ENCODE measurements at regions not wholly inside any gene's neighbourhood (a gene's known extent, or its start where the extent isn't known, plus 50 kb on each side); places are given as distances from the start of the nearest gene placed in this dataset.

DNA sequence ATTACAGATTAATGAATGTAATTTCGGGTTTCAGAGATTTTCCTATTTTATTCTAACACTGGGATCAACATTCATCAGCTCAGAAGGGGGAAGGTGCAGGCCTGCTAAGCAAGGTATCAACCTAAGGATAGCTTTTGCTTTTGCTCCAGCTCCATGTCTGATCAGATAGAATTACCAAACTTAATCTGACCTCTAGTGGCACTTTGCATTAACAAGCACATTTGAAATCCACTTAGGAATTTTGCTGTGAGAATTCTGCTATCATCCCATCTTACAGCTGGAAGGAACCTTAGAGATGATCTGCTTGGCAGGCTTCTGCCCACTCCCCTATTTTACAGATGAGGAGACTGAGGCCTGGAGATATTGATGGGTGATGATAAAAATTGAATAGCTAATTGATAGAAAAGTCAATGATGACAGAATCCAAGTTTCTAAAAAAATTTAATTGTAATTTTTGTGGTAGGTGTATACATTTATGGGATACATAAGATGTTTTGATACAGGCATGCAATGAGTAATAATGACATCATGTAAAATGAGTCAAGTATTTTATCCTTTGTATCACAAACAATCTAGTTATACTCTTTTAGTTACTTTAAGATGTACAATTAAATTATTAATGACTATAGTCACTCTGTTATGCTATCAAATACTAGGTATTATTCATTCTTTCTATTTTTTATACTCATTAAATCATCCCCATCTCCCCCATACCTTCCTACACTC, 209.2 kb upstream of the ZPLD1 start:
- H3K9ac ChIP-seq (ENCODE audit: low read length): no peak overlapping the region
- H3K4me3 ChIP-seq (ENCODE audit: low read length): no peak overlapping the region
- H3K4me1 ChIP-seq (ENCODE audit: control insufficient read depth, insufficient read depth, low read length): peaks cover 11% of the 10 kb centered on the region
- peak; percentile 84 for DNase-seq (ENCODE audit: low read depth)
- no peaks in the 10 kb centered on the region for H3K9me3 ChIP-seq (ENCODE audit: control insufficient read depth, low read length)
- no peaks in the 10 kb centered on the region for H3K27me3 ChIP-seq (replicated peaks; ENCODE audit: control insufficient read depth, insufficient read depth, low read length)
- no peaks in the 10 kb centered on the region for H3K36me3 ChIP-seq (ENCODE audit: control insufficient read depth, insufficient read depth, low read length, severe bottlenecking)

DNA sequence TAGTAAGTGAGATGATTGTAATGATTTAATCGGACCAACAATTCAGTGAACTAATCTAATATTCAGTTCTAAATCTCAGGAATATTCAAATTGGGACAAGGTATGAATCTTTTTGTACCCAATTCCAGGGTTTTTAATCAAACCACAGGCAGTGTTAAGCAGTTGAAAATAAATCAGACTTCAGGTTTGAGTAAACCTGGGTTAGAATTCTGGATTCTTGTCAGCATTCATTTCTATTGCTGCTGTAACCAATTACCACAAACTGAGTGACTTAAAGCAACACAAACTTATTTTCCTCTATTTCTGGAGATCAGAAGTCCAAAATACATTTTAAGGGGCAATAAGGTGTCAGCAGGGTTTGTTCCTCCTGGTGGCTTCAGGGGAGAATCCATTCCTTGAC, 208.4 kb upstream of the ZPLD1 start:
- Histone ChIP-seq H3K27me3 (replicated peaks; ENCODE audit: control insufficient read depth, insufficient read depth, low read length) (peaks cover 6% of the 10 kb centered on the region), H3K9me3 (ENCODE audit: control insufficient read depth, low read length) (no peaks in the 10 kb centered on the region), H3K4me1 (ENCODE audit: control insufficient read depth, insufficient read depth, low read length) (peaks cover 11% of the 10 kb centered on the region), H3K36me3 (ENCODE audit: control insufficient read depth, insufficient read depth, low read length, severe bottlenecking) (no peaks in the 10 kb centered on the region), H3K4me3 (ENCODE audit: low read length) (no peak overlapping the region), H3K9ac (ENCODE audit: low read length) (no peak overlapping the region)
- no peak for DNase-seq (ENCODE audit: low read depth)

DNA sequence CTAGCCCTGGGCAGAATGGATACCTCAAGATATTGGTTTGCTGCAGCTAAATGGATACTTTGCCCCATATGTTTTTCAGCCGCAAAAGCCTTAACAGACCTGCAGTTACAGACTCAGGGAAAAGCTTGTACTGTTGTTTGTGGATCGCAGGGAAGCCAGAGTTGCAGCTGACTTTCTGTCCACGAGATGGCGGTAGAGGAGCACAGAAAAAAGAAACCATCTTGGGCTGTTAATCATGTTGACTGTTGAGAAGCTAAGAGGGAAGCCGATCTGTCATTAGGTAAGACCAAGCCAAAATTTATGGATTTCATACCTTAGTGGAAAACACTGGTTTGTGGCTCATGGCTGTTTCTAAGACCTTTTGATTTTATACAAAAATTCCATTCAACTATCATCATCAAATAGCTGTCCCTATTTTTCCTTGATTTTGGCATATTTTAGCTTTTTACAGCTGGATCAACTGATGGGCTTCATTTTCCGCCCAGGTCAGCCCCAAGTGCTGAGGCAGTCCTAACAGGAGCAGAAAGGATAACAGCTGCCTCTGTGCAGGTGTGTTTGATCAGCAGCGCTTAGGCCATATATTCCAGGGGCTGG, 205.7 kb upstream of the ZPLD1 start:
- no peaks in the 10 kb centered on the region for H3K36me3 ChIP-seq (ENCODE audit: control insufficient read depth, insufficient read depth, low read length, severe bottlenecking)
- peaks cover 6% of the 10 kb centered on the region for H3K27me3 ChIP-seq (replicated peaks; ENCODE audit: control insufficient read depth, insufficient read depth, low read length)
- no peak overlapping the region for H3K4me3 ChIP-seq (ENCODE audit: low read length)
- peaks cover 11% of the 10 kb centered on the region for H3K4me1 ChIP-seq (ENCODE audit: control insufficient read depth, insufficient read depth, low read length)
- DNase-seq (ENCODE audit: low read depth): peak; percentile 88
- H3K9ac ChIP-seq (ENCODE audit: low read length): no peak overlapping the region
- H3K9me3 ChIP-seq (ENCODE audit: control insufficient read depth, low read length): no peaks in the 10 kb centered on the region

DNA sequence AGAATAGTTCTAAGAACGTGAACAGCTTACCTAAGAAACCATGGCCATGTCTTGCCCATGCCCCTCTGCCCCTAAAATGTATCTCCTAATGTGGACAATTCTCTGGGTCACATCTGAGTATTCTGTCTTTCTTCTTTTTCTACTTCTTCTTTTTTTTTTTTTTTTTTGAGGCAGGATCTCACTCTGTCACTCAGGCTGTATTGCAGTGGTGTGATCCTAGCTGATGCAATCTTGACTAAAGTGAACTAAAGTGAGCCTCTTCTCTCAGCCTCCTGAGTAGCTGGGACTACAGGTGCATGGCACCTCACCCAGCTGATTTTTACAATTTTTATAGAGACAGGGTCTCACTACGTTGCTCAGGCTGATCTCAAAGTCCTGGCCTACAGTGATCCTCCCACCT, 204.8 kb upstream of the ZPLD1 start:
- Histone ChIP-seq H3K4me3 (ENCODE audit: low read length) (no peak overlapping the region), H3K9me3 (ENCODE audit: control insufficient read depth, low read length) (no peaks in the 10 kb centered on the region), H3K4me1 (ENCODE audit: control insufficient read depth, insufficient read depth, low read length) (peaks cover 4% of the 10 kb centered on the region), H3K27me3 (replicated peaks; ENCODE audit: control insufficient read depth, insufficient read depth, low read length) (peaks cover 6% of the 10 kb centered on the region), H3K36me3 (ENCODE audit: control insufficient read depth, insufficient read depth, low read length, severe bottlenecking) (no peaks in the 10 kb centered on the region), H3K9ac (ENCODE audit: low read length) (no peak overlapping the region)
- no peak for DNase-seq (ENCODE audit: low read depth)

DNA sequence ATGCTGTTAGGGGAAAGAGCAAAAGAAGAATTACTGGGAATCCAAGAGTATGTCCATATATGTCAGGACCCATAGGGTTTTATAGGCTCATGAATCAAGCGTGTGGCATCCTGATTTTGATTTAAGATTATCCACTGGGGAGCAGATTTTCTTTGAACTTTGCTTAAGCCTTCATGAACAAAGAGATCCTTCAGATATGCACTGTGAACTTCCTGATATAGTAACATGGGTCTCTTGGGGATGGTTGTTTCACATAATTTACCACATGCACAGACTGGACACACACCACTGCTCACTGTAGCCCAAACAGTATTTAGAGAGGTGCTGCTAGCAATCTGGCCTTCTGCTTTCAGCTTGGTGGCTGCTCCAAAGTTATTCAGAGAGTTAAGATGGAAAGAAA, 200.9 kb upstream of the ZPLD1 start:
- DNase-seq (ENCODE audit: low read depth): no peak
- H3K4me1 ChIP-seq (ENCODE audit: control insufficient read depth, insufficient read depth, low read length): peaks cover 1% of the 10 kb centered on the region
- H3K9ac ChIP-seq (ENCODE audit: low read length): no peak overlapping the region
- no peaks in the 10 kb centered on the region for H3K9me3 ChIP-seq (ENCODE audit: control insufficient read depth, low read length)
- no peak overlapping the region for H3K4me3 ChIP-seq (ENCODE audit: low read length)
- no peaks in the 10 kb centered on the region for H3K36me3 ChIP-seq (ENCODE audit: control insufficient read depth, insufficient read depth, low read length, severe bottlenecking)
- peaks cover 6% of the 10 kb centered on the region for H3K27me3 ChIP-seq (replicated peaks; ENCODE audit: control insufficient read depth, insufficient read depth, low read length)

DNA sequence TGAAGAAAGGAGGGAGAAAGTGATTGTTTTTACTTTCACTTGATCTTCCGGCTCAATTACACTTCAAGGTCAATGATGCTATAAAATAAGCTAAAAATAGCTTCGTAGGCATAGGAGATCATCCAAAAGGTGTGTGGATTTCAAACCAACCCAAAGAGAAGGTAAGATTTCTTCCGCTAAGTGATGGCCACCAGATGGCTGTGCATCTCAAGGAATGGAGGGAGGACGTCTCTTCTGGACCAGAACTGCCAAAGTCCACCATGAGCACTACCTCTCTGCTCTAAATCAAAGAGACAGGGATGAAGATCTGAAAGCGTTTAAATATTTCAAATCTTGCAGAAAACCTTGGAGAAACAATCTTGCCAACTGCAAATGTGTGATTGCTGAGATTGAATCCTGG, 199.1 kb upstream of the ZPLD1 start:
- H3K4me1 ChIP-seq (ENCODE audit: control insufficient read depth, insufficient read depth, low read length): no peaks in the 10 kb centered on the region
- H3K27me3 ChIP-seq (replicated peaks; ENCODE audit: control insufficient read depth, insufficient read depth, low read length): peaks cover 6% of the 10 kb centered on the region
- no peaks in the 10 kb centered on the region for H3K36me3 ChIP-seq (ENCODE audit: control insufficient read depth, insufficient read depth, low read length, severe bottlenecking)
- no peak for DNase-seq (ENCODE audit: low read depth)
- no peaks in the 10 kb centered on the region for H3K9me3 ChIP-seq (ENCODE audit: control insufficient read depth, low read length)
- H3K4me3 ChIP-seq (ENCODE audit: low read length): no peak overlapping the region
- H3K9ac ChIP-seq (ENCODE audit: low read length): no peak overlapping the region

DNA sequence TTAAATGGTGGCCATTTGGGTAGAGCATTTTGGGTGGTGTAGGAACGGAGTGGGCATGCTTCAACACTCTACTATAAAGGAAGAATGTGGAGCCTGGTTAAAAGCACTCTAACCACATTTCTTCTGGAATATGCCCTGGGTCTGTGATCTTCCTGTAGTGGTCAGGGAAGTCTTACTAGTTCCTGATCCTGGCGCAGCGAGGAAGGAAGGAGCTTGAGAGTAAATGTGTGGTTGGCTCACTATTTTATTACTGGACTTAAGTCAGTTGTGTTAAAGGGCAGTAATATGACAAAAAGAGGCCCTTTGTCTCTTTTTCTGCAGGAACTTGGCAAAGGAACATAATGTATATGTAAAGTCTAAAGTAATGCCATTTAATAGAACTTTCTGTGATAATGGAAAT, 197.6 kb upstream of the ZPLD1 start:
- no peaks in the 10 kb centered on the region for H3K4me1 ChIP-seq (ENCODE audit: control insufficient read depth, insufficient read depth, low read length)
- no peaks in the 10 kb centered on the region for H3K9me3 ChIP-seq (ENCODE audit: control insufficient read depth, low read length)
- no peaks in the 10 kb centered on the region for H3K36me3 ChIP-seq (ENCODE audit: control insufficient read depth, insufficient read depth, low read length, severe bottlenecking)
- H3K27me3 ChIP-seq (replicated peaks; ENCODE audit: control insufficient read depth, insufficient read depth, low read length): no peaks in the 10 kb centered on the region
- no peak for DNase-seq (ENCODE audit: low read depth)
- H3K4me3 ChIP-seq (ENCODE audit: low read length): no peak overlapping the region
- no peak overlapping the region for H3K9ac ChIP-seq (ENCODE audit: low read length)

DNA sequence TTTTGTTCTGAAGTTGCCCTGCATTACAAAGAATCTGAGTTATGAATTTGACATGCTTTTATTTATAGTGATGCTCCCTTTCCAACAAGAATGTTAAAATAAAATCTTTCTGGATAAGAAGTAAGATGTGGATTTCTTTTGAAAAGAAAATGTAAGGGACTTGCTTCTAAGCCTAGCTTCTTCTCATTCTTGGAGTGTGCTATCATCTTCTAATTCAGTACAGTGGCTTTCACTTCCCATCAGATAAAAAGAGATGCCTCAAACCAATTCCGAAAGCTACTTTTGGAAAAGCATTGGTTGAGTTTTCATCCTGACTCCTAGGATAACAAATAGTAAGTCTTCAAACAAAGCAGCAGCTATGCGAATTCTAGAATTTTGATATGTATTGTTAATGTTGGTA, 197.0 kb upstream of the ZPLD1 start:
- H3K9ac ChIP-seq (ENCODE audit: low read length): no peak overlapping the region
- no peaks in the 10 kb centered on the region for H3K9me3 ChIP-seq (ENCODE audit: control insufficient read depth, low read length)
- H3K36me3 ChIP-seq (ENCODE audit: control insufficient read depth, insufficient read depth, low read length, severe bottlenecking): no peaks in the 10 kb centered on the region
- H3K4me1 ChIP-seq (ENCODE audit: control insufficient read depth, insufficient read depth, low read length): no peaks in the 10 kb centered on the region
- no peak overlapping the region for H3K4me3 ChIP-seq (ENCODE audit: low read length)
- DNase-seq (ENCODE audit: low read depth): peak; percentile 3
- H3K27me3 ChIP-seq (replicated peaks; ENCODE audit: control insufficient read depth, insufficient read depth, low read length): no peaks in the 10 kb centered on the region

DNA sequence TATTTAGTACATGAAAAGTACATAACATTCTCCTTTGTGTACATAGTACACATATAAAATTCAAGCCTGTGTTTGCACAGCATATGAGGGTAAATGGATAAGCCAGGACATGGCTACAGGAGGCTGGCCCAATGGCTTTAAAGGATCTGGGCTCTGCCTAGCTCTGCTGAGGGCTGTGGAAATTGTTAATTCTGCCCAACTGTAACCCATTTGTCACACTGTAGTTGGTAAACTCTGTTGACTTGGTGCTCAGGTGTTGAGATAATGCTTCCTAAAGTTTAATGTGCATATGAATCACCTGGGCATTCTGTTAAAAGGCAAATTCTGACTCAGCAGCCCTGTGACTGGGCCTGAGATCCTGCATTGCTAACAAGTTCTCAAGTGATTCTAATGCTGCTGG, 196.5 kb upstream of the ZPLD1 start:
- H3K27me3 ChIP-seq (replicated peaks; ENCODE audit: control insufficient read depth, insufficient read depth, low read length): no peaks in the 10 kb centered on the region
- H3K4me1 ChIP-seq (ENCODE audit: control insufficient read depth, insufficient read depth, low read length): no peaks in the 10 kb centered on the region
- H3K36me3 ChIP-seq (ENCODE audit: control insufficient read depth, insufficient read depth, low read length, severe bottlenecking): no peaks in the 10 kb centered on the region
- no peaks in the 10 kb centered on the region for H3K9me3 ChIP-seq (ENCODE audit: control insufficient read depth, low read length)
- no peak for DNase-seq (ENCODE audit: low read depth)
- no peak overlapping the region for H3K9ac ChIP-seq (ENCODE audit: low read length)
- H3K4me3 ChIP-seq (ENCODE audit: low read length): no peak overlapping the region

DNA sequence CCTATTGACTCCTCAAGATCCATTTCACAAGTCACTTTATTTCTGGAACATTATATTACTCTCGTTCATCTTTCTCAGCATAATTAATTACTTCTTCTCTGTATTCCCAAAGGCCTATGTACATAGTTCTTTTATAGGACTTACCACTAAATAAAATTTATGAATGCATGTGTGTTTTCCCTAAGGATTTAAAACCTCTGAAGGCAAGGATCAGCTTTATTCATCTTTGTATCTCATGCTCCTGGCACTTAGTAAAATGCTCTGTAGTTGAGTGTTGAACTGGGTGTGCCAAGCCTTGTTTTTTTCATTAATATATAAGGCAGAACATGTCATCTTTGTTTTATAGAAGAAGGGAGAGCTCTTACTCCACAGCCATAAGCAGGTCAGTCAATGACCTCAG, 194.1 kb upstream of the ZPLD1 start:
- H3K4me3 ChIP-seq (ENCODE audit: low read length): no peak overlapping the region
- no peak for DNase-seq (ENCODE audit: low read depth)
- H3K4me1 ChIP-seq (ENCODE audit: control insufficient read depth, insufficient read depth, low read length): no peaks in the 10 kb centered on the region
- no peaks in the 10 kb centered on the region for H3K9me3 ChIP-seq (ENCODE audit: control insufficient read depth, low read length)
- no peaks in the 10 kb centered on the region for H3K36me3 ChIP-seq (ENCODE audit: control insufficient read depth, insufficient read depth, low read length, severe bottlenecking)
- no peak overlapping the region for H3K9ac ChIP-seq (ENCODE audit: low read length)
- H3K27me3 ChIP-seq (replicated peaks; ENCODE audit: control insufficient read depth, insufficient read depth, low read length): no peaks in the 10 kb centered on the region

DNA sequence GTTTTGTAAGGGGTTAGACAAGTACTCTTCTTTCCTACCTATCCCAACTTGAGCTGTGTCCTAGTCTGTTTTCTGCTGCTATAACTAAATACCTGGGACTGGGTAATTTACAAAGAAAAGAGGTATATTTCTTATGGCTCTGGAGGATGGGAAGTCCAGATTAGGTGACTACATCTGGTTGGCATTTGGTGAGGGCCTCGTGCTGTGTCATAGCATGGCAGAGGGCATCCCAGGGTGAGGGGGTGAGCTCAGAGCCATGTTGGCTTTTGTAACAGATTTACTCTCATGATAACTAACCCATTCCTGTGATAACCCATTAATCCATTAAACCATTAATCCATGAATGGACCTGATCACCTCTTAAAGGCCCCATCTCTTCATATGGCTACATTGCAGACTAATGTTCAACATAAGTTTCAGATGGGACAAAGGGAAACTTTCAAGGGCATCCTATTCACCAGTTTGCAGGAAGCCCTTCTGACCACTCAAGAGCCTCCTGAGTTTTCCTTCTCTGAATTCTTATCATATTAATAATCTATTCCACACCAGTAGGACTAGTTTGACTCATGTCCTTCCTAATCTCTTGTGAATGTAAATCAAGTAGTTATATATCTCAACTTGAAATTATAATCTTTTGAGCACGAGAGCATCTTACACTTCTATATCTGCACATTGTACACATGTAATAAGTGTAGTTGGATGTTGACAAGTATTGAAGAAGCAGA, 185.7 kb upstream of the ZPLD1 start:
- no peak overlapping the region for H3K4me3 ChIP-seq (ENCODE audit: low read length)
- H3K4me1 ChIP-seq (ENCODE audit: control insufficient read depth, insufficient read depth, low read length): no peaks in the 10 kb centered on the region
- H3K9me3 ChIP-seq (ENCODE audit: control insufficient read depth, low read length): no peaks in the 10 kb centered on the region
- H3K36me3 ChIP-seq (ENCODE audit: control insufficient read depth, insufficient read depth, low read length, severe bottlenecking): no peaks in the 10 kb centered on the region
- no peaks in the 10 kb centered on the region for H3K27me3 ChIP-seq (replicated peaks; ENCODE audit: control insufficient read depth, insufficient read depth, low read length)
- no peak for DNase-seq (ENCODE audit: low read depth)
- no peak overlapping the region for H3K9ac ChIP-seq (ENCODE audit: low read length)

All from adipocyte (in vitro differentiated cells).